ENCODE measurements at regions not wholly inside any gene's neighbourhood (a gene's known extent, or its start where the extent isn't known, plus 50 kb on each side); places are given as distances from the start of the nearest gene placed in this dataset.
A peak's percentile ranks its signal among the peaks of the same experiment; 100 is the strongest.

DNA sequence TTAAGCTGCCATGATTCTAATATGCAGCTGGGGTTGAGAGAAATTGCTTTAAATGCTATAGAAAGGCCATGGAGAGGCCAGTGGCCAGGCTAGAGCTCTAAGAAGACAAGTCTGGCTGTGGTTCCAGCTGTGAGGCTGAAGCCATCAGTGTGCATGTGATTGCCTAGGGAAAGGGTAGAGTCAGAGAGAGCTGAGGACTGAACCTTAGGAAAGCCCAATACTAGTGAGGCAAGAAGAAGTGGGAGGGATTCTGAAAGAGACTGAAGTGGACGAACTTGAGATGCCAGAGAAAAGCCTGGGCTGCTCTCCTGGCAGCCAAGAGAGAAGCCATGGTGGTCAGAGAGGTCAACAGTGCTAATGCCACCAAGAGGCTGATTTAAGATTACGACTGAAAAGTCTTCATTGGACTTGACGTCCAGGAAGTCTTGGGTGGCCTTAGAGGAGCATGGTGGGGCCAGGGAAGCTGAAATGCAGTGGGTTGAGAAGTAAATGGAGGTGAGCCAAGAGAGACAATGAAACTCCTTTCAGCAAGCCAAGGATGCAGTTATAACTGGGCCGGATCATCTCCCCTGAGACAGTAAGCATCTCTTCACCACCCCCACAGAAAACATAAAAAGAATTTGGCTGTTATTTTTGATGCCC is 133.2 kb downstream of the TMEM174 start:
- no peak for DNase-seq

DNA sequence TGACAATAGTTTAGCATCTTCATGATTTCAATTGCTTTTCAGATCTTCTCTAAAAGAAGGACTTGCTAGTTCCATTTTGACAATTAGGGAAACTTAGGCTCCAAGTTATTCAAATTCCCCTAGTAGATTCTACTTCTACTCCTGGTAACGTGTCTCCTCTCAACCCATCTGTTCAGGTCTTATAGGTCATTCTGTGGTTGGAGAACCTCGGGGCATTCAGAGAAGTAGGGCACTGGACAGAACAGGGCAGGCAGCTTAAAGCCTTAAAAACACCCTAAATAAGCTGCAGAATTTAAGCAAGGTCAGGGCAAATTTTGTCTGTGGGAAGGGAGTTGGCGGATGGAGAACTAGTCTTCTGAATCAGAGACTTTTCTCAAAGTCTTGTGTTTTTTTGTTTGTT is 132.4 kb downstream of the TMEM174 start:
- DNase-seq: no peak

DNA sequence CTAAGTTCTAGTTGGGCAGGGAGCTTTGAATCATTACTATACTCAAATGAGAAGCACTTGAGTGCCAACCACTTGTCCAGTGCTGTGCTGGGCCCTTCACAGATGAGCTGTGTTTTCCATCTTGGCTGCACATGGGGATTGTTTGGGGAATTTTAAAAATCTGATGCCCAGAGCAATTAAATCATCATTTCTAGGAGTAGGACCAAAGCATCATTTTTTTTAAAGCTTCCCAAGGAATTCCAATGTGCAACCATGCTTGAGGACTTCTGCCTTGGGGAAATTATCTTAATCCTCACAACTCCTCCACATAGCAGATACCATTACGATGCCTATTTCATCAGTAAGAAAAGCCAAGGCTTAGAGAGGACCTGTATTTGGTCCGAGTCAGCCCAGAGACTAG is 131.4 kb downstream of the TMEM174 start:
- DNase-seq: no peak

DNA sequence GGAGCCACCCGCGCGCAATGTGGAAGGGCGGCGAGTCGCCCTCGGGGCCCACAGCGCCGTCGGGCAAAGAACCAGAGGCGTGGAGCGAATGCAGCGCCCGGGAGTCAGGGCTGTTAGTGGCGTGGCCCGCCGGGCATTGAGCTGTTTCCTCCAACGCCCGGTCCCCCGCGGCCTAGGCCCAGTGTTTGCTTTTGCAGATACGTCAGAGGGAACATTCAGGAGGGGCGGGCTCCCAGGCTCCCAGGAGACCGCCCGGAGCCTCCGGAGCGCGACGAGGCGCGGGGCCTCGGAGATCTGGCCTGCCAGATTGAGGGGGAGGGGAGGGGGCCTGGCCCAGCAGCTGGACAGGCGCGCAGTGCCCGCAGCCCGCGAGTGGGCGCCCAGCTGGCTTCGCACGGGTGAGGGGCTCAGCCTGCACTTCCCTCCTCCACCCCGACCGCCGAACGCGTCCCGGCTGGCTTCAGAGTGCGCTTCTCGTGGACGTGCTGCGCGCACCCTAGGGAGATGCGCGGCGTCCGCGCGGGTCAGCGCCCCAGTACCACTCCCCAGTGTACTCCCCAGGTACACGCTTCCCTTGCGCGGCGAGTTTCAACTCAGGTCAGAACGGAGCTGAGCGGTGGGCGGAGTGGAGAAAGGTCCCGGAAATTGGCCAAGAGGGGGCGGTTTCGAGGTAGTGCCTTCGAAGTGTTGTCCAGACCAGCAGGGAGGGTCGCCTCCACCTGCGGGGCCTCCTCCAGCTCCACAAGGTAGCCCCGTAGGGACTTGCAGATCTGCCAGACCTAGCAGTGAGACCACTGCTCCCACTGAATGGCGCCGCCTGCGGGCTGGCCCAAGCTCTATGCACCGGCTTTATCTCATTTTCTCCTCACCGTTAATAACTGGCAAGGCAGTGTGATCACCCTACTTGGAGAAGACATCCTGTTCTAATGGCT is 130.4 kb downstream of the TMEM174 start:
- no peak for DNase-seq

DNA sequence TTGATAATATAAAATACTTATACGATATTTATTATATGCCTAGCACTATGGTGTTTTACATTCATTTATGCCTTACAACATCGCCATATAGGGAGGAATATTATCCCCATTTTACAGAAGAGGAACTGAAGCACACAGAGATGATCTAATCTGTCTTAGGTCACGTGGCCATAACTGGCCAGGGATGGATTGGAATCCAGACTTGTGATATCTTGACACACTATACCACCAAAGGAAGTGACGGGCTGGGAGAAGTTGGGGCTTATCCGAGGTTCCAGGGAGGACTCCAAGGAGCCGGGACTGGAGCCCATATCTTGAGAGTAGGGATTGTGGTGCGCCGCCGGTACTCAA is 129.8 kb downstream of the TMEM174 start:
- no peak for DNase-seq

DNA sequence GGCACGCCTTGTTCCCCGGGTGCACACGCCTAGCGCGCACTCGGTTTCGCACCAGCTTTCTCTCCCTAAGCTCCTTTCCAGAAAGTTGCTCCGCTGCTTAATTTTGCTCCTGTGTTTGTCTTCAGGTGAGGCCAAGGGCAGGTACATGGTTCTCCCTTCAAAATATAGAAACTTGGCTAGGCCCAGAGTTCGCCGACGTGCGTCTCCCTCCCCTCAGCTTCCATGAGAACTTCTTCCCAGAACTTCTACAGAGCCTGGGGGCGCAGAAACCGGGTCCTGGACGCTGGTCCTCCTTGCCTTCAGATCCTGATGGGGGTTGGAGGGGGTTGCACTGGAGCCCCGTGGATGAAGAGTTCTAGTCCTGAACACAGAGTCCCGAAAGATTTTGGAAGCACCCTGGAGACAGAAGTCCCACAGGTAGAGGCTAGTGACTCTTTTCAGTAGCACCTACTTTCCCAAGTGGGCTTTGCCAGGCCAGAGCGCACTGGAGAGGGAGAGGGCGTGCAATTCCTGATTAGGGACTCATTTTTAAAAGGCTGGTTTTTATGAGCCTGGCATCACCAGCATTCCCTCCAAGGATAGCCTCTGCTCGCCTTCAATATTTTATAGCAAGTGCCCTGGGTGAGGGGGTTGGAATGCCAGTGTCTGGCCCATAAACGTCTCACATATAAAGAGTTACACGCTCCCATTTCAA is 128.4 kb downstream of the TMEM174 start:
- DNase-seq: no peak

DNA sequence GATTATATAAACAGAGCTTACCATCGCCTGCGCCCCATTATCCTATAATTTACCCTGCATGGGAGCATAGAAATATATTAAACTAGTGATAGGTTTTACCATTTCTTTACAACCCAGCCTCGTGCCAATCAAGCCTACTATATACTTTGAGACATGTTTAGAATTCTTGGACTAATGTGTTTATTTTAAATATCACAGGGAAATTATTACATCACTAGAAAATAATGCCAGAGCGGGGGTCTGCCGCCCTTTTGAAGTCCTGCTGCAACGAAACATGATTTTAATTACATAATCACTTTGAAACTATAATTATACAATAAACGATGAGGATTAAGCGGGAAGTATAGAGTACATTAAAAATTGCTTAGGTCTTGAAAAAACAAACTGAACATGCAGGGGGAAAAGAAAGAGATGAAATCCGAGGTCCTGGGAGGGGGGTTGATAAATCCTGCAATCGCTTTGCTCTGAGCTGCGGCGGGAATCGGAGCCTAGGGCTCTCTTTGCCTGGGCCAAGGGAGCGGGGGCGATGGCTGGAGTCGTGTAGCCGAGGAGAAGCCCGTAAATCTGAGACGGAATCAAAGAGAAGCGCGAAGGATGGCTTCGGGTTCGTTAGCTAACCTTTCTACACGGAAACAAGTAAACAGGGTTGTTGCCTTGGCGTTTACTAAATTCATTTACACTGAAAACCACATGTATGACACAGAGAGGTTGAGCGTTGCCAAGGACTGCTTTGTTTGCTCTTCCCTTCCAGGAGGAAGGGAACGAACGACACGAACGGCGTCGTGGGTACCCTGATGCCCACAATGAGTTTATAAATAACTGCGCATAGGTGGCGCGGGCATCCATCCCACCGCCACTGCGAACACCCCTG is 127.6 kb downstream of the TMEM174 start:
- DNase-seq: no peak

DNA sequence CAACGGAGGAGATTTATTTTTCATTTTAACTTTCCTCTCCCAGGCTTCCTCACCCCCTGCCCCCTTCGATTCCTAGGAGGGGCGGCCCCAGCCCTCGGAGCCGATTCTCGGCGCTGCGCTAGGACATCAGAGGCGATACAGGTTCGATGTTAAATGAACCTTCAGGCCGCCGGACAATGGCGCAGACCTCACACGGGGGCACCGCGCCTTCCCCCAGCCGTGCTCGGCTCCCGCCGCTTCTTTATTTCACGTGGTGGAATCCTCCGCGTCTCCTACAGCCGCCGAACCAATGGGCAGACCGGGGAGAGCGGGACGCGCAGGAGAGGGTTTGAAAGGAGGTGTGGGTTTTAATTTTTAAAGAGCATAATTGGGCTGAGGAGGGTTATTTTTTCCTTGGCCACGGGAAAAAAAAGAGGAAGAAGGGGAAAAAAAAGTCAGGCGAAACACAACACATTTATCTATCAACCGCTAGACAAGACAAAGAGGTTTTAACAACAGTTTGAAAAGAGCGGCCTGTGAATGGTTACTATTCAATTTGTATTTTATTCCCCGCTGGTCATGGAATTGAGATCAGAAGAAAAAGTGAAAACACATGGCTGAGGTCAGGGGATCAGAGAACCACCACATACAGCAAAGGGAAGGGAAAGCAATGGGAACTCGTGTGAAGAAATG is 126.8 kb downstream of the TMEM174 start:
- DNase-seq: peak; percentile 21

DNA sequence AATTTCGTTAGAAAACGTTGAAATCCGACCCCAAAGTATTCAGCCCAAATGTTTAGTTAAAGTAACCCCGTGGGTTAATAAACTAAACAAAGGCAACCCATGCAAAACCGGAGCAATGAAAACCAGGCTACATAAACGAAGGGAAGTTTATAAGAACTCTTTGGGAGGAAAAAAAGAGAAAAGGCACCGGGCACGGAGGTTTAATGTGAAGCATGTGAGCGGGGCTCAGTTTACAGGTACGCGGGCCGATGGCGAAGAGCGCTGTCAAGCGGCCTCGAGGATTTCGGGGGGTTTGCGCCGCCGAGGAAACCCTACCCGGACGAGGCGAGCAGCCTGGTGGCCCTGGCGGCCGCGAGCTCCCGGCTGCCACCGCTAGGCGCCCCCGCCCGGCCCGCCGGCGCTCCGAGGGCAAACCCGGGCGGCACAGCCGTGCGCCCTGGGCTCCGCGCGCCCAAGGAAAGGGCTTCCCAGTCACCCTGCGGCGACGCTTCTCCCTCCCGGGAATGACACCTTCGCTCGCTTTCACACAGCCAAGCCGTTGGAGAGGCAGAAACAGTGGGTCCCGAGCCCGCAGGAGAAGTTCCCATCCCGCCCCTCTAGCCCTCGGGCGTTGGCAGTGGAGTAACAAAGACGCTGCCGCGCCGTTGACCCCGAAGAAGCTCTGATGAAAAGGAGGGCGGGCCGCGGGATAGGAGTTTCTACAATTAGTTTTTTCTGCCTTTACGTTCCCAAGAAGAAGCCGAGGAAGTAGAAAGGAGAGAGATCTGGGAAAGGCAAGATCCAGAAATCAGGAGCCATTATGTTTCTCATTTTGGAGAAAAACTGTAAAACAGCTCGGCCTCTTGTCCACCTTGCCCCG is 126.0 kb downstream of the TMEM174 start:
- peak; percentile 36 for DNase-seq

DNA sequence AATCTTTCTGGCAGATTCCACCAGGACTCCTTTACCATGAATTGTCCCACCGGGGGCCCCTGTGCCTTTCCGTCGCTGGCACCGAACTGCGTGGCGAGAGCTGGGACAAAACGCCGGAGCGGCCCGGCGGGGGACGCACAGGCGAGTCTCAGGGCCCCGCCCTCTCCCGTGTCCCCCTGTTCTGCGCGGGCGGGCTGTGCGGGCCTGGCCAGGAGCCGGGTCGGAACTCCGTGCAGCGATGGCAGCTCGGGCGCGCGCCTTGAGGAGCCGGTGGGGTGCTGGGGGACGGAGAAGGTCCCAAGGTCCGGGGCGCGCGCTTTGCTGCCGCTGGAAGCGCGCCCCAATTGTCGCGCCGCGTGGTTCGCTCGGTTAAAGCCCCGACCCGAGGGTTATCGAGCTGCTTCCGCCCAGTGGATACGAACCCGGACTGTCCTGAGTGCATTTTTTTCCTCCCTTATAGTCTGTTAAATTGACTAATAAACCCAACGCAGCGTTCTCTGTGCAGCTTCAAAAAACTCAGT is 125.3 kb downstream of the TMEM174 start:
- DNase-seq: no peak

DNA sequence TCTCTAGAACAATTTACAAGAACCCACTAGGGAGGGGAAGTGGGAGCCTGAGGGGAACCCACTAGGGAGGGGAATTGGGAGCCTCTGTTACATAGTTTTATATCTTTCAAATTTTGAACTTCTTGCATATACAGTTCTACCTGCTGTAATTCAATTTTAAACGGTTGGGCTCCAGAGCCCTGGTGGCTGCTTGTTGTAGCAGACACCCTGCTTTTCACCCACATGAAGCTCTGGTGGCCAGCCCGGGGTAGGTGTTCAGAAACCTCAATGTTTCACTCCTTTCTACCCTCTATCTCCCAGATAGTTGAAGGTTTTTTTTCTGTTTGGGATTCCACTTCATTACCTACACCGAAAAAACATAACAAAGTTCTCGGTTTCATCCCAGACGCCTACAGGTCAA is 124.4 kb downstream of the TMEM174 start:
- no peak for DNase-seq

DNA sequence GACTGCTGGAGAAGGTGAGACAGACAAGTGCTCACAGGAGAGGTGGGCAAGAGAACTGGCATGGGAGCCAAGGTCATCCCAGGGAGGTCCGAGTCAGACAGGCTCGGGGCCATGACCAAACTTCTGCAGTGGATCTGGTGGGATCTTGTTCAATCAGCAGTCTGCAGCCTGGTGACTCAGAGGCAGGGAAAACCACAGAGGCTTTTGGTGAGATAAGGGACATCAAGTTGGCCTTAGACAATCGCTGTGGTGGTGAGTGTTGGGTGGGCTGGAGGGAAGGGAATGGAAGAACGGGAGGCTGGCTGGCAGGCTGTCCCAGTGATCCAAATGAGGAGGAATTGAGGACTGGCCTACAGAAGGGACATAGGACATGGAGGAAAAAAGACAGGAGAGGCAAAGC is 123.8 kb downstream of the TMEM174 start:
- DNase-seq: no peak

DNA sequence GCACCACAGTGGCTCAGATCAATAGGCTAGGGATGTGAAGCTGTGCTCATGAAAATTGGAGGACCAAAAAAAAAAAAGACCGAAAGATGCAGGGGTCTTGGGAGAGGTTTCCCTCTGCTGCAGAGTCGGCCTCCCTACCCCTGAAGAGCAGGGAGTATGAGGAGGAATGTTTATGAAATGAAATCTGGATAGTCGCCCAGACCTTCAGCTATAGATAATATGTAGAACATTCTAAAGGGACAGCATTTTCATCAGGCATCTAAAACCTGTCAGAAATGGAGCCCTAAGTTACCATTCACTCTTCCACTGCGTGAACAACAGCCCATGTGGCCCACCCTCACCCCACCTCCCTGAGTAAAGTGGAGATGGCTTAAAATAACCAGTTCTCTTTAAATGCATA is 122.9 kb downstream of the TMEM174 start:
- DNase-seq: no peak

DNA sequence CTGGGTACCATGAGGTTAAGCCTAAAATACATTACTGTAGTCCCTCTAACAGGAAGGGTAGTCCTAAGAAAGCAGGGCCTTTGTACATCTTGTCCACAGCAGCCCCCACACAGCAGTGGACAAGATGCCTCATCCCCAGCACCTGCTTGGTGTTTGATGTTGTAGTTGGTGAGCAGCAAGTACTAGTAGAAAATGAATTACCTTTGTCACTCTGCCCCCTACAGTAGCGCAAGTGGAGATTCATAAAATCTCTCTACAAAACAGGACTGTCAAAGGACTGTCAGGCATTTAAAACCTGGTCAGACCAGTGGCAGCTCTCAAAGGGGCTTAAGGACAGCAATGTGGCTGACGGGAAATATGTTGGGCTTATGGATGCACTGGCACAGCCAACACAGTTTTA is 122.5 kb downstream of the TMEM174 start:
- DNase-seq: no peak

DNA sequence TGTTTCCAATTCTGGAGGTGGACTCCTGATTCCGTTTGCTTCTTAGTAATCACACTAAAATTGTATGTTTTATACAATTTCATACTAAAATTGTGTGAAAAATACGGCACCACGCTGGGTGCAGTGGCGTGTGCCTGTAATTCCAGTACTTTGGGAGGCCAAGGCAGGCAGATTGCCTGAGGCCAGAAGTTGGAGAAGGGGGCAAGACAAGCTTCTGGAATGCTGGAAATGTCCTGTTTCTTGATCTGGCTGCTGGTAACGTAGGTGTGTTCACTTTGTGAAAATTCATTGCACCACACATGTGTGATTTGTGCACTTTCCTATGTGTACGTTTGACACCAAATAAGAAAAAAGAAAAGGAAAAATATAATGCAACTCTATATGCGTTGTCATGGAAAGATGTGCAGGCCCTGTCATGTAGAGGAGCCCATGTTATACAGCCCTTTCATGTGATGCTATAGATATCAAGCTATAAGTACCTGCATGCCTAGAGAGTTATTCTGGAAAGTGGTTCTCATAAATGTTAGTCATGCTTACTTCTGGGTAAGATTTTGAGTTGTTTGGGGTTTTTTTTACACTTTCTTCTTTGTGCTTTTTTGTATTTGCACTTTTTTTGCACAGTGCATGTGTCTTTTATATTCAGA is 119.9 kb downstream of the TMEM174 start:
- no peak for DNase-seq

DNA sequence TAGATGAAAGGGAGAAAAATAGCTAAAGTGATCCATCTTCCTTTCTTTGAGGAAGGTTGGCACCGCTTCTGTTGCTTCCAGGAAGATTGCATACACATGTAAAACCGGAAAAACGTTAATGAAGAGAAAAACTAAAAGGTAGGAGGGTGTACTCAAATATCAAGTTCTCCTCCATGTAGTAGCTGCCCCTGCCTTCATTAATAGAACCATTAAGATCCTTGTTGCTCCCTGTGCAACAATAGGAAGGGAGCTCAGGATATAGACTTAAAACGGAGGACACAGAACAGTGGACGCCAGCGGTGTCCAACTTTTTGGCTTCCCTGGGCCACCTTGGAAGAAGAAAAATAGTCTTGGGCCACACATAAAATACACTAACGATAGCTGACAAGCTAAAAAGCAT is 118.9 kb downstream of the TMEM174 start:
- DNase-seq: no peak

DNA sequence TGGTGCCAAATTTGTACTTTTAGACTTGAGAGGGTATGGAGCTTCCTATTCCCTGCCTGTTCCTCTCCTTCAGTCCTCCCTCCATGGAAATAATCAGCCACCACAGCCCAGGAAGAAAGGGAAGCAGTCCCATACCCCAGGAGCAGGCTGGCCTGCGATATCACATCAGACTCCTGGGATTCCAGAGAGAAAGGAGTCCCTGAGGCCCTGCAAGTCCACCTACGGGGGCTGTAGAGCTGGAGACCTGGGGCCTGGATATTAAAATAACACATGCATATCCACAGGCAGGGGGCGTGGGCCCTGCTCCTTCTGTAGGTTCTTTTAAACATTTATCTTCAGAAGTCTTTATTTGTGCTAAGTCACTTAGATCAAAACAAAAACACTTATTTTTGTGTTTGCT is 117.2 kb downstream of the TMEM174 start:
- DNase-seq: no peak

DNA sequence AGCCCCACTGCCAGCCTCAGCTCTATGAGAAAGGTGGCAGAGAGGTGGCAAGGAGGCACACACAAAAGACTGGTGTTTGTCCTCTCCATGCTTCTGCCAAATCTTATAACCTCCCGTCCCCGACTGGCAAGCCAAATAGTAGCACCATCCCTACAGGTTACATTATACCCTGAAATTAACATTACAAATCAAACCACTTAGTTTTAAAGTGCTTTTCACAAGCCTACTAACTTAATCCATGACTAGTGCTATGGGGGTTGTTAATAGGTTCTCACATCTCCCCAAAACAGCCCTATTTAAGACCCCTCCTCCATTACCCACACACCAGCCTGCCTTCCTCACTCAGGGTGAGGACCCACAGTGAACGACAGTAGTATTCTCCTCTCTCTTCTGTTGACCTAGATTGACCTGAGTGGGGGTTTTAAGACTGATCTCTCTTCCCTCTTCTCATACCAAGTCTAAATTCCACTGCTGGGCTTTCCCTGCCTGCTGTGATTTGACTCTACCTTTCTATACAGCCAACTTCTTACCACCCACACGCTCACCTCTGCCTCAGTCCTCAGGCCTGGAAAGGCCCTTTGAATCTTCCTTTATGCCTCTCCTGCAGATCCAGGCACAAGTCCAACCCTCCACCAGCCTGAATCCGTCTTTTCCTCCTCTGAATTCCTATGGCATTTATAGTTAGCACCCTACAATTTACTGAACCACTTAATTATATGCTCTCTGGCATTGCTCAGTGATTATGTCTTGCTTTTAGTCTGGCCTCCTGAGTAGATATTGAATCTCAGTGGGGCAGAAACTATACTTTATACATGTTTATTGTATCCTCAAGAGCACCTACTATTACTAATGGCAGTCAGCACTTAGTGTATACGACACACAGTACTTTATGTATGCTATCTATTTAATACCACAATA is 116.1 kb downstream of the TMEM174 start:
- DNase-seq: no peak

DNA sequence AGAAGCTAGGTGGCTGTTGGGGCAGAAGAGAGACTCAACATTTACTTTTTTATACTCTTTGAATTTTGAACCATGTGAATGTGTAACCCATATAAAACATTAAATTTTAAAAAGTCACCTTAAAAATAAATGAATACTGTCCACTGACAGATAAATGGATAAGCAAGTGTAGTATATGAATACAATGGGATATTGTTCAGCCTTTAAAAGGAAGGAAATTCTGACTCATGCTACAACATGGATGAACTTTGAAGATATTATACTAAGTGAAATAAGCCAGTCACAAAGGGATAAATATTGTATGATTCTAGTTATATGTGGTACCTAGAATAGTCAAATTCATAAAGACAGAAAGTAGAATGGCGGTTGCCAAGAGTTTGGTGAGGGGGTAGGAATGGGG is 113.9 kb downstream of the TMEM174 start:
- no peak for DNase-seq
